Skeletal muscle tissue (tissue), 3 donors: ENCODE measurements at regions not wholly inside any gene's neighbourhood (a gene's known extent, or its start where the extent isn't known, plus 50 kb on each side); places are given as distances from the start of the nearest gene placed in this dataset.
"Not testable (repeated sequence)": the region's sequence is repeated elsewhere in the genome, so short reads cannot be mapped to it uniquely, and the experiment has no call there.

Source experiments
- H3K27ac ChIP-seq: one replicate; pipeline ENCODE4 v1.7.0; 2013; ENCODE audit warnings: mild to moderate bottlenecking, low read depth, low read length, inconsistent platforms
- H3K27me3 ChIP-seq, 3 donors: one replicate each; pipeline ENCODE4 v1.7.0; 2013; ENCODE audit warnings: low read length in 3 of 3; ENCODE audit not compliant: control insufficient read depth in 3 of 3, insufficient read depth in 3 of 3
- H3K36me3 ChIP-seq, 3 donors: one replicate each; pipeline ENCODE4 v1.7.0; 2013; ENCODE audit warnings: low read length in 3 of 3; ENCODE audit not compliant: control insufficient read depth in 3 of 3, insufficient read depth in 3 of 3
- H3K4me1 ChIP-seq, 3 donors: one replicate each; pipeline ENCODE4 v1.7.0; 2013; ENCODE audit warnings: low read length in 3 of 3, mild to moderate bottlenecking in 3 of 3; ENCODE audit not compliant: control insufficient read depth in 3 of 3, insufficient read depth in 3 of 3
- H3K4me3 ChIP-seq, 3 donors: one replicate each; pipeline ENCODE4 v1.7.0; 2013; ENCODE audit warnings: low read length in 3 of 3
- H3K9ac ChIP-seq, 3 donors: one replicate each; pipeline ENCODE4 v1.7.0; 2013; ENCODE audit warnings: low read length in 3 of 3, mild to moderate bottlenecking in 3 of 3, moderate library complexity in 2 of 3, low read depth in 1 of 3
- H3K9me3 ChIP-seq, 3 donors: one replicate each; pipeline ENCODE4 v1.7.0; 2013; ENCODE audit warnings: low read length in 3 of 3; ENCODE audit not compliant: control insufficient read depth in 3 of 3
- donor health status: Osteomylitis.

- Histone ChIP-seq H3K9ac (no peak overlapping the region), H3K9me3 (no peaks in the 10 kb centered on the region), H3K27me3 (no peaks in the 10 kb centered on the region), H3K27ac (no peak overlapping the region), H3K36me3 (no peaks in the 10 kb centered on the region), H3K4me3 (no peak overlapping the region), H3K4me1 (no peaks in the 10 kb centered on the region)
Measured at GRCh38 chr5:110290542-110290941, 435.9 kb downstream of the TMEM232 start.

- Histone ChIP-seq H3K9ac (no peak overlapping the region), H3K36me3 (no peaks in the 10 kb centered on the region), H3K4me1 (no peaks in the 10 kb centered on the region), H3K27ac (no peak overlapping the region), H3K9me3 (no peaks in the 10 kb centered on the region), H3K4me3 (no peak overlapping the region), H3K27me3 (no peaks in the 10 kb centered on the region)
Measured at GRCh38 chr5:110294281-110294680, 432.2 kb downstream of the TMEM232 start.

GRCh38 chr5:110297152-110297670, 429.3 kb downstream of the TMEM232 start:
- Histone ChIP-seq H3K9me3 (no peaks in the 10 kb centered on the region), H3K36me3 (no peaks in the 10 kb centered on the region), H3K9ac (no peak overlapping the region), H3K27me3 (no peaks in the 10 kb centered on the region), H3K4me3 (no peak overlapping the region), H3K4me1 (no peaks in the 10 kb centered on the region), H3K27ac (no peak overlapping the region)

GRCh38 chr5:110304176-110304575, 422.3 kb downstream of the TMEM232 start:
- Histone ChIP-seq H3K9ac (no peak overlapping the region), H3K27me3 (no peaks in the 10 kb centered on the region), H3K27ac (no peak overlapping the region), H3K4me3 (no peak overlapping the region), H3K9me3 (peaks cover 0 to 2% (median 0%) of the 10 kb centered on the region in 3 donors), H3K4me1 (no peaks in the 10 kb centered on the region), H3K36me3 (no peaks in the 10 kb centered on the region)

- Histone ChIP-seq H3K4me1 (no peaks in the 10 kb centered on the region), H3K9ac (no peak overlapping the region), H3K4me3 (no peak overlapping the region), H3K36me3 (no peaks in the 10 kb centered on the region), H3K27me3 (no peaks in the 10 kb centered on the region), H3K27ac (no peak overlapping the region), H3K9me3 (peaks cover 0 to 3% (median 2%) of the 10 kb centered on the region in 3 donors)
Measured at GRCh38 chr5:110306650-110307049, 419.8 kb downstream of the TMEM232 start.

- Histone ChIP-seq H3K9me3 (peaks cover 0 to 3% (median 0%) of the 10 kb centered on the region in 3 donors), H3K9ac (no peak overlapping the region), H3K27ac (no peak overlapping the region), H3K4me3 (no peak overlapping the region), H3K27me3 (no peaks in the 10 kb centered on the region), H3K4me1 (no peaks in the 10 kb centered on the region), H3K36me3 (no peaks in the 10 kb centered on the region)
Measured at GRCh38 chr5:110309222-110309621, 417.2 kb downstream of the TMEM232 start.

GRCh38 chr5:110316566-110316965, 409.9 kb downstream of the TMEM232 start:
- not testable (repeated sequence) for H3K9ac ChIP-seq, H3K36me3 ChIP-seq, H3K9me3 ChIP-seq, H3K4me1 ChIP-seq, H3K4me3 ChIP-seq, H3K27ac ChIP-seq, H3K27me3 ChIP-seq

- H3K27me3 ChIP-seq: no peaks in the 10 kb centered on the region
- H3K9ac ChIP-seq: no peak overlapping the region
- no peaks in the 10 kb centered on the region for H3K9me3 ChIP-seq
- no peak overlapping the region for H3K27ac ChIP-seq
- H3K36me3 ChIP-seq: no peaks in the 10 kb centered on the region
- no peak overlapping the region for H3K4me3 ChIP-seq
- H3K4me1 ChIP-seq: no peaks in the 10 kb centered on the region
Measured at GRCh38 chr5:110321117-110321516, 405.4 kb downstream of the TMEM232 start.

- no peaks in the 10 kb centered on the region for H3K27me3 ChIP-seq
- no peaks in the 10 kb centered on the region for H3K9me3 ChIP-seq
- H3K36me3 ChIP-seq: no peaks in the 10 kb centered on the region
- H3K27ac ChIP-seq: no peak overlapping the region
- no peaks in the 10 kb centered on the region for H3K4me1 ChIP-seq
- no peak overlapping the region for H3K9ac ChIP-seq
- H3K4me3 ChIP-seq: no peak overlapping the region
Measured at GRCh38 chr5:110323357-110323756, 403.1 kb downstream of the TMEM232 start.

GRCh38 chr5:110323832-110324231, 402.6 kb downstream of the TMEM232 start:
- H3K36me3 ChIP-seq: no peaks in the 10 kb centered on the region
- no peak overlapping the region for H3K4me3 ChIP-seq
- H3K27me3 ChIP-seq: no peaks in the 10 kb centered on the region

GRCh38 chr5:110324876-110325275, 401.6 kb downstream of the TMEM232 start:
- no peaks in the 10 kb centered on the region for H3K9me3 ChIP-seq
- H3K27me3 ChIP-seq: no peaks in the 10 kb centered on the region

More at GRCh38 chr5:110323832-110324231, 402.6 kb downstream of the TMEM232 start:
- no peaks in the 10 kb centered on the region for H3K4me1 ChIP-seq
- no peak overlapping the region for H3K9ac ChIP-seq
- H3K9me3 ChIP-seq: no peaks in the 10 kb centered on the region
- no peak overlapping the region for H3K27ac ChIP-seq

More at GRCh38 chr5:110324876-110325275, 401.6 kb downstream of the TMEM232 start:
- Histone ChIP-seq H3K9ac (no peak overlapping the region), H3K4me3 (no peak overlapping the region), H3K27ac (no peak overlapping the region), H3K36me3 (no peaks in the 10 kb centered on the region), H3K4me1 (no peaks in the 10 kb centered on the region)
